LoVo (cell line): ENCODE measurements at regions not wholly inside any gene's neighbourhood (a gene's known extent, or its start where the extent isn't known, plus 50 kb on each side); places are given as distances from the start of the nearest gene placed in this dataset.
"Not testable (repeated sequence)": the region's sequence is repeated elsewhere in the genome, so short reads cannot be mapped to it uniquely, and the experiment has no call there.

ENCODE experiments used
- DNase-seq: peaks from one replicate; pipeline ENCODE4 v3.0.0-alpha.2; 2016; ENCODE audit warnings: low spot score

DNA sequence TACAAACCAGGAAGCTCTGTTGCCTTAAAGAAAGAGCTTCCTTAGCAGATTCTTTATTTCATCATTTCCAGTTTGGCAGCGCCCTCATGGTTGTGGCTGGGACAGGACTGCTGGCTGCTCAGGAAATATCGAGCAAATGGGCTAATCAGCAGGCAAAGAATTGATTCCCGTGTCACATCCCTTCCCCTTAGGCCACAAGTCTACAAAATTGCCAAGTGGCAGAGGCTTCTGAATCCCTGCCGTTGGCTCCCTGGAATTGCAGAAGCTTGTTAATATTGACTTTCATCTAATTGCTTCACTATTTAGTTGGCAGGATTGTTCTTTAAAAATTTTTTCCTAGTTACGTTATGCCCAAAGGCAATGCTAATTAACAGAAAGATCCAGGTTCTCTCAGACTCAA lies 456.3 kb upstream of the ERCC4 start:
- no peak for DNase-seq

DNA sequence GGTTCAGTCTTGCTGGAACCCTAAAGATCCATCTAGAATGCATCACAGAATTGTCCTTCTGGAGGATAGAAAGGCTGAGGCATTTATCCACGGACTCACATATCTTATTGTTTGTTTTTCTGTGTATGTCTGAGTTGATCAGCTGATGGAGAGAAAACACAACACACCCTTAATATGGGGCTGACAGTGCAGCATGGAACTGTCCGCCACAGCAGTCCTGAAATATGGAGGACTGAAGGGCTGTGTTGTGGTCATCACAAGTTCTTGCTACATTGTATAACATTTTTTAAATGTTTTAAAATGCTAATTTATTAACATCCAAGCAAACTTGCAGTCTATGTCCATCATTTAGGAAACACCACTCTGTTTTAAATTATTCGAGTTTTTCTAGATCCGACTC lies 448.9 kb upstream of the ERCC4 start:
- DNase-seq = no peak

DNA sequence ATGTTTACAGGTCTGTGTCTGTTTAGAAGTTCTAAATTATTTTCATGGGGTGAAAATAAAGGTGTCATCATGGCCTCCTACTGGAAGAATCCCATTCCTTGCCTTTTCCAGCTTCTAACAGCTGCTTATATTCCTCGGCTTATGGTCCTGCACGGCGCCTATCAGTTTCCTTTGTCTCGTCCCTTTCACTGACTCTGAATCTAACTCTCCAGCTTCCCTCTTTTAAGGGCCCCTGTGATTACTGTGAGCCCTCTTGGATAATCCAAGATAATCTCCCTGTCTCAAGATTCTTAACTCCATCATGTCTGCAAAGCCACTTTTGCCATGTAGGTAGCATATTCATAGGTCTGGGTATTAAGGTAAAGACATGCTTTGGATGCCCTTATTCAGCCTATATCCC lies 441.0 kb upstream of the ERCC4 start:
- no peak for DNase-seq

DNA sequence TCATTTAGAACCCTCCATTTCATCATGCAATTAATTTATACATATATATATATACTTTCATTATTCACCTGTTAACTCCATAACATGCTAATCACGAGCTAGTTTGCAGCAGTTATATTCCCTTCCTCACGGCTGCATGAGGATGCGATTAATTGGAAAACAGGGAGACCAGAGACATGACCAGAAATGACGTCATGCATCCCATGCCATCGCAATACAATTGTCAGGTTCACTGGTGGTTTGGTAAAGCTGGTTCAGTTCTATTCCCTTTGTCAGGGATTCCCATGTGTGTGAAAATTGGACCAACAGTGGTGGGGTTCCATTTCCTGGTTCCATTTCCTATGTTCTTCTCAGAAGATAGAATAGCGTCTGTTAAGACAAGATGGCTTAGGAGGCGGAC lies 440.4 kb upstream of the ERCC4 start:
- no peak for DNase-seq

DNA sequence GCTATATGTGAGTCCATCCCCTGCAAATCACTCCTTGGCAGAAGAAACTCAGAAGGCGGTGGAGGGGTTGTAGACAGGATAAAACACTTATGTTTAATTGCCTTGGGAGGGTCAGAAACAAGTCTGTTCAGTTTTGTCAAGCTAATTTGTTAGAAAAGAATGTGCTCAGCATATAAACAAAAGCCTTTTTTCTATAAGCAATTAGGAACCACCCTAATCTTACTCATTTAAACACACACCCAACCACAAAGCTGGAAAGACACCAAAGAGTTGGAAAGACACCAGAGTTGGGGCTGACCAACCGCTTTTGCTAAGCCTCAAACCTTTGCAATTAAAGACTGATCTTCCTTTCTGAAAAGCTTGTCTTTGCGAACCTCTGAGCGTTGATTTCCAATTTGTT lies 439.2 kb upstream of the ERCC4 start:
- DNase-seq = no peak

DNA sequence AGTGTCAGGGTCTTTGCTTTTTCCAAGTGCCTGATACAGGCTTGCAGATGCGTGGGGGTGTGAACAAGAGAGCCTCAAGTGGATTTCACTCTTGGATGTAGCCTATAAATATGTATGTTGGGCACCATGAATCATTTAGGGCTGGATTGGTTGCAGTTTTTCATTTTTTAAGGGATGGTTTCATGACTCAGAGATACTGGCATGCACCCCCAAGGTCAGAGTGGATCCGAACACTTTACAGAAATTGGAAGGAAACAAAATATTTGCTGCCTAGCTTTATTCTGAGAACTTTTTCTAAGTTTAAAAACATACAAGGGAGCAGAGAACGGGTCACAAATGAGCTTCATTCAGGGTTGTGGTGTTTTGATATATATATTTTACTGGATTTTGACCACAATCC lies 436.8 kb upstream of the ERCC4 start:
- no peak for DNase-seq

DNA sequence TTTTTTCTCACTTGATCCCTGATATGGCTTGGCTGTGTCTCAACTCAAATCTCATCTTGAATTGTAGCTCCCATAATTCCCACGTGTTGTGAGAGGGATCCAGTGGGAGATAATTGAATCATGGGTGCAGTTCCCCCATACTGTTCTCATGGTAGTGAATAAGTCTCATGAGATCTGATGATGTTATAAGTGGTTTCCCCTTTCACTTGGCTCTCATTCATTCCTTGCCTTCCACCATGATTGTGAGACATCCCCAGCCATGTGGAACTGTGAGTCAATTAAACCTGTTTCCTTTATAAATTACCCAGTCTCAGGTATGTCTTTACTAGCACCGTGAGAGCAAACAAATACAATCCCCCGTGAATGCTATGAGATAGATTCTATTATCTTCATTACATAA lies 430.5 kb upstream of the ERCC4 start:
- not testable (repeated sequence) for DNase-seq

DNA sequence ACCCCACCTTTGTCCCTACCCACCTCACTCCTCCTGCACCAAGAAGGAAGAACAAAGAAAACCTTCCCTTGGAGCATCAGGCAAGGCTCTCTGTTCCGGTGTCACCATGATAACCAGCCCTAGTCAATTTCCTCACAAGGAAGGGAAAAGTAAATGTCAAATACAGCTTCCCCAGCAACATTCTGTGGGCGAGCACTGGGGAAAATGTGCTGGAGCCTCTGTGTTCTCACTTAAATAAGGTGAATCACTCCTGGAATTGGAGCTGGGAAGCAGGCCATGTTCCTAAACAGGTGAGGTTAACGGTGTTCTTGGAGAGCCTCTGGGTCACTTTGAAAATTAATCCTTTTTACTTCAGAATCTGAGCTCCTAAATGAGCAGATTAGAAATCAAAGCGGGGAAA lies 427.9 kb upstream of the ERCC4 start:
- no peak for DNase-seq

DNA sequence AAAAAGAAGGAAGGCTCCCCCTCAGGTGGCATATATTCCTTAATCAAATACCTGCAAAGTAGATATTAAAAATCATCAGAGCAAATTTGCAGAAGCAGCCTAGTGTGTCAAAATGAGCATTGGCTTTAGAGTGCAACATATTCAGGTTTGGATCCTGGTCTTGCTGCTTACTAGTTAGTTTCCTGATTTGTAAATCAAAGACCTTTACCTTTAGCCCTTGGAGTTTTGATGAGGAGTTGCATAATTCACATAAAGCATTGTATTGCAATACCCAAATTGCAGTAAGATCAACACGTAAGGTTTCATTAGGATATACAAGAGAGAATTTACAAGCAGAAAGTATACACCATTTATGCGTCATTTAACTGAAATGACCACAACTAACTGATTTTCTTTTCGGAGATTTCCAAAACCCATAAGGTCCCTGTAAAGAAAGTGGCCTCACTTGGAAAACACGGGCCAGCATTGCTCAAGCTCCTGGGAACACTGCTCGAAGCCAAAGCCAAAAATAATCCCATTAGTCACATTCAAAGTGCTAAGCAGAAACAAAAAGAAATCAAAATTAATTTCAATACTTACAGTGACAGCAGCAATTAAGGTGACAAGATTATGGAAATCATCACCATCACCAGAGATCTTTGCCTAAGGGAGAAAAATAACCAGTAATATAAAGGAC lies 415.9 kb upstream of the ERCC4 start:
- no peak for DNase-seq

DNA sequence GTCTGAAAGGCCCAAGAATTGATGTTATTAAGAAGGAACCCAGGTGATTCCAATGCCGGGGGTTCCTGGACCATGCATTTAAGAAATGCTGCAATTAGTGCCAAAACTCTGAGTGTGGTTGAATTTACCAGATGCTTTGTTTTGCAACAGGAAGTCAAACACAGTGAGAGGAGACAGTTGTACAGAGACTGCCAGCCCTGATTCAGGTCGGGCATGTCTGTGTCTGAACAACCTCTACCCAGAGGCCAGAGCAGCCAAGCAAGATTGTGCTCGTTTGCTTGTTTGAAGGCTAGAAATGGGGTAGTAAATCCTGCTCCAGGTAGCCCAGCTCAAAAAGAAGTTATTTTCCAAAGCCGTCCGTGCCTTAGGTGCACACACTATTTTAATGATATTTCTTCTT lies 412.4 kb upstream of the ERCC4 start:
- no peak for DNase-seq

DNA sequence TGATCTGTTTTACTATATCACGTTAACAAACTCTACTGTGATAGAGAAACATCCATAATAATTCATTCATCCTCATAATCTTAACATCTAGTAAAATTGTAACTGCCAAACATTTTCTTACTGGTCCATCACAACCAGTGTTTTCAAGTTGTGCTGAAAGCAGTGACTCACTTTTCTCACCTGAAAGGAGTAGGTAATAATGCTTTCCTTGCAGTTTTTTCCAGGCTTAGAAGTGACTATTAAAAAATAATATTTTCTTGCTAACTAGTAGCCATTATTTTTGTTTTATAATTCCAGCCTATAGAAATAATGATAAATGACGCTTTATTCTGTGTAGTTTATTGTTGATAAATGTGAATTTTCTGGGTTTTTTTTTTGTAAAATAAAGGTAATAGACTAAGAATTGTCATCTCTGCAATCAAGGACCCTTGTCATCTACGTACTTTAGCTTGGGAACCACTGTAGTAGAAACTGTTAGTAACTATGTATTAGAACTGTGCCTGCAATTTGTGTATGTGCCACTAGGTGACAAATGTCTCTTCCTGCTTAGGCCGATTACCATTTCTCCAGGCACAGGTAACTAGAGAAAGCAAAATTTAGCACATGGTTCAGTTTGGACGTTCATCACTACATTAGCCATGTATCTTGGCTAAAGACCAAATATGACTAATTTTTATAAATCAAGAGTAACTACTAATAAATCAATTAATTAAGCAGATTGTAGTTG lies 409.4 kb upstream of the ERCC4 start:
- DNase-seq = no peak

DNA sequence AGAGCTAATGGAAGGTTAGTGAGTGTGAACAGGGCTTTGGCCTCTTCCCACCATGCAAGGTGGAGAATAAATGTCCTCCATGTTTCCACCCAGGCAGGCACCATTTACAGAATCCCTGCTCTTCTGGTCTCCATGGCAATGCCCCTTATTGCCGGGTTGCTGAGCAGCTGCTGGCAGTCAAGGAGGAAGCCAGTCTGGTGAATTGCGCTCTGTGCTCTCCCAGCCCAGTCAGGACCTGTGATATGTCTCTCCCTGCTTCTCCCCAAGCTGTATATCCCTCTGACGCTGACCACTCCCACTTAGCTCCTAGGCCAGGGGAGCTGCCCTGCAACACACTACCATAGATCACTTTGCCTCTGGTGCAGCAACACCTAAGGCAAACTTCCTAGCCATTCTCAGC lies 402.1 kb upstream of the ERCC4 start:
- no peak for DNase-seq

DNA sequence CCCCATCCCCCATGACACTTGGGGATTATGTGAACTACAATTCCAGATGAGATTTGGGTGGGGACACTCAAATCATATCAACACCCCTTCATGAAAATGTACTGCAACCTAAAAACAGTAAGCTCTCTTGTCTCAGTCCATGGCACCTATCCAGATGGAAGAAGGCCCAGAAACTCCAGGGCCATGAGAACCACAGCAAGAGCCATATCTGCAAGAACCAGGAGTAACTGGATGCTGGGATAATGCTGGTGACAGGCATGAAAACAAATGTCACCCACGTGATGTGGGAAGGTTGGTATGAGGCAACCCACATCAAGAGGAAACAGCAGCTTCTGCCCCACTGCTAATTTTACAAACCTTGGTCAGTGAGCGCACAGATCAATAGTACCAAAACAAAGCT lies 400.1 kb upstream of the ERCC4 start:
- DNase-seq = no peak

DNA sequence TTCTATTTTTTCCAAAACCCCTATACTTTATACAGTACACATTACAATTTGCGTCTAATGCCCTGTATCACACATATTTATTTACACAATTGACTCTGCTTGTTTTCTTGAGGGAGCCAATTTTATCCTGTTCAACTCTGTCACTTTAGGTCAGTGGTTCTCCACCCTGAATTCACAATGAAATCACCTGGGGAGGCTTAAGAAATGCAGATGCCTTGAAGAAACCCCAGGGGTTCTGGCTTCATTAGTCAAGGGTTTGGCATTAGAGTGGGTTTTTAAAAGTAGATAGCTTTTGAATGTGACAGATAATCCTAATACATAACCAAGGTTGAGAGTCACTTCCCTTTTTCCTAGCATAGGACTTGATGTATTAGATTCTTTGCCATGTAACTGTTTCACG lies 398.6 kb upstream of the ERCC4 start:
- no peak for DNase-seq

DNA sequence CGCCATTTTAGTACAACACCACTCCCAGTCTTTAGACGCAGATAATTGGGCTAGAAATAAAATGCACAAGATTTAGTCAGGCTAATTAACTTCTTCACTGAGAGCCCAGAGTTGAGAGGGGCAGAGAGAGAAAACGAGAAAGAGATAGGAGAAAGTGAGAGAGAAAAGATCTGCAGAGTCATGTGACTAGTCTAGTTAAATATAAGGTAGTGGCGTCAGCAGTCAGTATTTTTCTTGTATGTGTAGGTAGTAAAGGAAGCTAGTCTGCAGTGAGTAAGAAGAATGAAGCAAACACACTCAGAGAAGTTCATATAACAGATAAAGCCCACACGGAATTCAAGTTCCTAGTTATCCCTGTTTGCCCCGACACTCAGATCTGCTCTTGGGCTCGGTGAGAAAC lies 392.6 kb upstream of the ERCC4 start:
- no peak for DNase-seq

DNA sequence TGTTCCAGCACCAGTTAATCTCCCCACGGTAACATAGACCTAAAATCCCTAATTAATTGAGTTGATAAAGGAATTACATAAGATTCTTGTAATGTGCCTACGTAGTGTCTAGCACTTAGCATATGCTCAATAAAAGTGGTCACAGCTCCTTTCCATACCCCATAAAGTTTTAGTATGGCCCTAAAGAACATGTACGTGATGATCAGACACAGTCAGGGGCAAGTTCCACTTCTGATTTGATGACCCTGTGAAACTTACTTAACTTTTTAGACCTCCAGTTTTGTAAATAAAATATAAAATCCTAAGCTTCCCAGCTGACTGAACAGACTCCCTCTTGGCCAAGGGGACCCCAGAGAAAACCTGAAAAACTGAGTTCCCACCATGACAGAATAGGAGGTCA lies 391.3 kb upstream of the ERCC4 start:
- DNase-seq = no peak

DNA sequence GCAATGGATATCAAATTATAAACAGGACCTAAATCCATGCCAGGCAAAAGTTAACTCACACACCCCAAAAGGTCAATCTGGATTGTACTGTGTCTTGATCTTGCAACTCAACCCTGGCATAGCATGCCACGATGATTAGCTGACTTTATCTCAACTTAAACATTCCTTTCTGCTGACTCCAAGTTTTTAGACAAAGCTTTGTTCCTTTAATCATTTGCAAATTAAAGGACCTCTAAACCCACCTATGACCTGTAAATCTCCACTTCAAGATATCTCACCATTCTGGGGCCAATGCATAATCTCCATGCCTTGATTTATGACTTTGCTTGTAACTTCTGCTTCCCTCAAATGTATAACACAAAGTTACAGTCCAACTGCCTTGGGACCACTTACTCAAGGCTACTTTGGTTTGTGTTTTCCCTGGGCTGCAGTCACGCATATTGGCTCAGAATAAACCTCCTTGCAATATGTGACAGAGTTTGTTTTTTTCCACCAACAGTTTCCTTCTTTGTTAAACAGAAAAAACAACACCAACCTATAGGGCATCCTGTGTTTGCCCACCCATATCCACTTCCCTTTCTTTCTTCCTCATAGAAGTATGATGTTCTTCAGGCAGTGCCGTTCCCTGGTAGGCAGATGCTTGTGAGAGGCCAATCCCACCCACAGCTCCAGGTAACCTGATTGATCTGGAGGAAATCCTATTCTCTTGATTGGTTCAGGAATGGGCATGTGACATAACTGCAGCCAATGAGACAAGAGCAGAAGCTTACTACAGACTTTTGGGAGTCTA lies 390.6 kb upstream of the ERCC4 start:
- DNase-seq = no peak

DNA sequence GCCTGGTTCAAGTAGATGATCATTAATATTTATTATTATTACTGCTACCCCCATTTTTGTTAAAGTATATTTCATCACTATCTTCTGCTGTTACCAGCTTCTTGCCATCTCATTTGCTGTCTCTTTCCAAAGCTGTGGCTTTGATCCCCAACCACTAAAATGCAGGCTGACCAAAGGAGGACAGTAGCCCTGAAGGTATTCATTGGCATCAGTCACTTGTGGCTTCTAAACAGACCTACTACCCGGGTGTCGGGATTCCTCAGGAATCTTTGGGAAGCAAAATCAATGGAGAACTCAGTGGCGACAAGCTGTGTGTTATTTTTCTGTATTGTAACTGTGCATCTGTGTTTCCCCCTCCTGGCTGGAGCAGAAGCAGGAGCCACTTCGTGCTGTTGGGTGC lies 379.2 kb upstream of the ERCC4 start:
- no peak for DNase-seq

DNA sequence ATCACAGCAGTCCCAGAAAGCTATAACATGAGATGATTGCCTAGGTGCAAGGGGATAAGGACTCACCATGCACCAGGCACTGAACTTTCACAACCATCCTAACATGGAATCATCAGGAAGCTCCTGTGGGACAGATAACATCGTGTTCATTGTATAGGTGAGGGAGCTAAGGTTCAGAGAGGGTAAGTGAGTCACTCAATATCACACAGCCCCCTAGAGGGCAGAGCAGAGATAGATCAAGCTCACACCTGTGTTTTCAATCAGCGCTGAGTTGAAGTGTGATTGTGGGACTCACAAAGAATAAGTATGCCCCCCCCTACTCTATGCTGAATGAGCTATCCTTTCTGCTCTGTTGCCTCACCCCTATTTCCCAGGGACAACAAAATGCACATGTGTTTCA lies 377.7 kb upstream of the ERCC4 start:
- no peak for DNase-seq

DNA sequence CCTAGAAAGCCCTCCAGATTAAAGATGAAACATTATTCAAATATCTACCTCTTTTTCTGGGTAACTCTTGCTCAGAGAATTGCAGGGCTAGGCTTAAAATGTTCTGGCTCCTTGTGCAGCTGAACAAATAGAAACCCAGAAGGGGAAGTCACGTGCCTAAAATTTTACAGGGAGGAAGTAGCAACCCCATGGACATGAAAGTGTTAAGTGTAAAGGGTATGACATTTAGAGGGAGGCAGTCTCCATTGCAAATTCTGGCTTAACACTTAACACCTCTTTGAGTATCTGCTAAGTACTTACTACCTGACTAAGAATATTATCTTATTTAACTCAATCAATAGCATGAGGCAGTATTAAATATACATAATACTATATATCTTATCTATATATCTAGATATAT lies 376.1 kb upstream of the ERCC4 start:
- DNase-seq = no peak

DNA sequence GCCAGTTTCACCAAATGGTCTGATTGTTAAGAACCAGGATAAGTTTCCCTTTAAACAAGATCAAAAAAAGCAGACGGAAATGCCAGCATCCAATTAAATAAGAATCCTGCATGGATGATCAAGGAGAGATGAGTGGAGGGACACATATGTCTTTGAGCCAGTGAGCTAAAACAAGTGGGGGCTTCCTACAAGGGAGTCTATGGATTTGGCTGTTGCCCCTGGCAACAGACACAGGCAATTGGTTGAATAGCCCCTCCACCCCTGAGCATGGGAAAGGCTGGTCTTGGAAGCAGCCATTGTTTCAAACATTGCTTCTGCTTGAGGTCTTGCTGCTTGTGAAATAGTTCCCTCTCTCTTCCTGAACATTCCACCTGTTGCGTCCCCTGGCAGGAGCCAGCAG lies 374.7 kb upstream of the ERCC4 start:
- DNase-seq = no peak

DNA sequence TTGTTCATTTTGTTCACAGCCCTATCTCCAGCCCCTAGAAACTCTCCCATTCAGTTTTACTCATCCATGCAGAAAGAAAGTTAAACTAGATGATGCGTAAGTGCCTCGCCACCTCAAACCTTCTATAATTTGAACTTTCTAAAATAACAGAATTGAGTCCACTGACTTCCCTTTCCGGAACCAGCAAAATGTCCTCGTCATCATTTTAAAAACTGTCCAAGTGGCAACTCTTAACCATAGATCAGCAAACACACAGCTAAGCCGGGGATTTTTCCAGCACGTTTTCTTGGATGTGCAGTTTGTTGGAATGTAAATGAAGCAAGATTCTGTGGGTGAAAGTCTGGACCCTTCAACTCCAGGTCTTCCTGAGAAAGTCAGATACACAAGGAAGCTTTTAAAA lies 369.7 kb upstream of the ERCC4 start:
- no peak for DNase-seq
